Keratinocyte (primary cell): ENCODE measurements at regions not wholly inside any gene's neighbourhood (a gene's known extent, or its start where the extent isn't known, plus 50 kb on each side); places are given as distances from the start of the nearest gene placed in this dataset.

Experiments used
- CTCF ChIP-seq, 3 experiments: IDR thresholded peaks in 1 of 3; conservative IDR thresholded peaks in 1 of 3; optimal IDR thresholded peaks in 1 of 3; 2 replicates in 2 of 3; 3 replicates in 1 of 3; pipeline versions ENCODE3 to v1.5.1; 2011; ENCODE audit warnings: low read length in 3 of 3, mild to moderate bottlenecking in 3 of 3, moderate library complexity in 2 of 3, control low read depth in 1 of 3, inconsistent platforms in 1 of 3; ENCODE audit not compliant: insufficient read depth in 2 of 3; ENCODE audit errors: extremely low read depth in 1 of 3
- EZH2 ChIP-seq: IDR thresholded peaks from one replicate; pipeline ENCODE4 v1.6.1; 2012; ENCODE audit warnings: inconsistent platforms, mild to moderate bottlenecking, low read length, moderate library complexity

- no peak for TF ChIP-seq CTCF (optimal IDR thresholded peaks at IDR 0.05 in 1 of 3, IDR thresholded peaks at IDR 0.05 in 1 of 3, conservative IDR thresholded peaks at IDR 0.05 in 1 of 3; ENCODE audit: extremely low read depth in 1 of 3, insufficient read depth in 2 of 3, low read length in 3 of 3)
- TF ChIP-seq EZH2, result no peak
Measured at GRCh38 chr4:84263415-84263814, 235.7 kb downstream of the NKX6-1 start.
